H9 (cell line): ENCODE measurements at regions not wholly inside any gene's neighbourhood (a gene's known extent, or its start where the extent isn't known, plus 50 kb on each side); places are given as distances from the start of the nearest gene placed in this dataset.

Experiments used
- DNase-seq: peaks from one replicate; pipeline ENCODE4 v3.0.0-alpha.2; 2017
- H2AFZ ChIP-seq: one replicate; pipeline ENCODE4 v1.6.1; 2013; ENCODE audit warnings: mild to moderate bottlenecking, low read length, control low read depth, moderate library complexity
- H2AK5ac ChIP-seq: 2 replicates; pipeline ENCODE4 v1.6.1; 2013; ENCODE audit warnings: low read length, control low read depth, mixed read lengths; ENCODE audit not compliant: insufficient read length
- H2BK120ac ChIP-seq: one replicate; pipeline ENCODE4 v1.6.1; 2013; ENCODE audit warnings: low read depth, mild to moderate bottlenecking, low read length, control low read depth, inconsistent platforms; ENCODE audit not compliant: poor library complexity, severe bottlenecking
- H2BK12ac ChIP-seq: 2 replicates; pipeline ENCODE4 v1.6.1; 2013; ENCODE audit warnings: low read length, control low read depth, mixed read lengths, low read depth; ENCODE audit not compliant: insufficient read length
- H2BK15ac ChIP-seq: 2 replicates; pipeline ENCODE4 v1.6.1; 2013; ENCODE audit warnings: low read depth, low read length, control low read depth
- H2BK20ac ChIP-seq: one replicate; pipeline ENCODE4 v1.6.1; 2013; ENCODE audit warnings: low read depth, mild to moderate bottlenecking, low read length, control low read depth, inconsistent platforms; ENCODE audit not compliant: poor library complexity, severe bottlenecking
- H2BK5ac ChIP-seq: 2 replicates; pipeline ENCODE4 v1.6.1; 2013; ENCODE audit warnings: low read length, control low read depth, mixed read lengths; ENCODE audit not compliant: insufficient read length
- H3K14ac ChIP-seq: 2 replicates; pipeline ENCODE4 v1.6.1; 2013; ENCODE audit warnings: low read length, control low read depth; ENCODE audit not compliant: insufficient read depth
- H3K18ac ChIP-seq: 2 replicates; pipeline ENCODE4 v1.6.1; 2013; ENCODE audit warnings: low read depth, mild to moderate bottlenecking, mixed read lengths, low read length, control low read depth; ENCODE audit not compliant: insufficient read length
- H3K23ac ChIP-seq: 2 replicates; pipeline ENCODE4 v1.6.1; 2013; ENCODE audit warnings: low read length, control low read depth, mixed read lengths, low read depth; ENCODE audit not compliant: insufficient read length
- H3K23me2 ChIP-seq: 2 replicates; pipeline ENCODE4 v1.6.1; 2013; ENCODE audit warnings: low read depth, mild to moderate bottlenecking, mixed read lengths, low read length, control low read depth; ENCODE audit not compliant: insufficient read length, poor library complexity, severe bottlenecking
- H3K27ac ChIP-seq: 2 replicates; pipeline ENCODE4 v1.5.1; 2013; ENCODE audit warnings: low read length, control low read depth, mixed read lengths, low read depth; ENCODE audit not compliant: insufficient read length
- H3K27me3 ChIP-seq: 2 replicates; pipeline ENCODE4 v1.6.1; 2013; ENCODE audit warnings: low read length, control low read depth, inconsistent platforms; ENCODE audit not compliant: insufficient read depth
- H3K4ac ChIP-seq: 2 replicates; pipeline ENCODE4 v1.6.1; 2013; ENCODE audit warnings: low read depth, mild to moderate bottlenecking, control low read depth, inconsistent platforms, low read length, moderate library complexity
- H3K4me1 ChIP-seq: 2 replicates; pipeline ENCODE4 v1.6.1; 2013; ENCODE audit warnings: low read length, control low read depth, inconsistent platforms; ENCODE audit not compliant: insufficient read depth
- H3K4me2 ChIP-seq: 2 replicates; pipeline ENCODE4 v1.6.1; 2013; ENCODE audit warnings: low read length, control low read depth, mixed read lengths; ENCODE audit not compliant: insufficient read length, insufficient read depth
- H3K56ac ChIP-seq: 2 replicates; pipeline ENCODE4 v1.6.1; 2013; ENCODE audit warnings: low read depth, mild to moderate bottlenecking, mixed read lengths, low read length, control low read depth; ENCODE audit not compliant: insufficient read length
- H3K79me1 ChIP-seq: 2 replicates; pipeline ENCODE4 v1.6.1; 2013; ENCODE audit warnings: low read depth, mild to moderate bottlenecking, moderate library complexity, low read length, control low read depth, inconsistent platforms; ENCODE audit not compliant: insufficient read depth, poor library complexity, severe bottlenecking
- H3K79me2 ChIP-seq: 2 replicates; pipeline ENCODE4 v1.6.1; 2013; ENCODE audit warnings: low read length, control low read depth, inconsistent platforms; ENCODE audit not compliant: insufficient read depth
- H3K9ac ChIP-seq: 2 replicates; pipeline ENCODE4 v1.6.1; 2013; ENCODE audit warnings: low read length, control low read depth, mixed read lengths; ENCODE audit not compliant: insufficient read length; ENCODE audit errors: extremely low read depth
- H3K9me3 ChIP-seq: one replicate; pipeline ENCODE4 v1.6.1; 2013; ENCODE audit warnings: low read depth, low read length, inconsistent platforms; ENCODE audit not compliant: control insufficient read depth
- H3T11ph ChIP-seq: one replicate; pipeline ENCODE4 v1.6.1; 2013; ENCODE audit warnings: mild to moderate bottlenecking, low read length, control low read depth, inconsistent platforms
- H4K20me1 ChIP-seq: one replicate; pipeline ENCODE4 v1.6.1; 2013; ENCODE audit not compliant: control insufficient read depth, insufficient read length, insufficient read depth
- H4K5ac ChIP-seq: 2 replicates; pipeline ENCODE4 v1.6.1; 2013; ENCODE audit warnings: low read depth, mild to moderate bottlenecking, mixed read lengths, low read length, control low read depth; ENCODE audit not compliant: insufficient read length
- H4K8ac ChIP-seq: replicated peaks from 2 replicates; pipeline ENCODE4 v1.6.1; 2013; ENCODE audit warnings: low read length, control low read depth, mixed read lengths, low read depth; ENCODE audit not compliant: insufficient read length
- H4K91ac ChIP-seq: 2 replicates; pipeline ENCODE4 v1.6.1; 2013; ENCODE audit warnings: low read depth, mild to moderate bottlenecking, moderate library complexity, mixed read lengths, low read length, control low read depth; ENCODE audit not compliant: insufficient read length
- H3K27ac Mint-ChIP-seq, 3 experiments: 2 replicates in 2 of 3; 3 replicates in 1 of 3; pipeline ENCODE4 v1.8.0; 2020 to 2021; ENCODE audit warnings: mixed read lengths in 3 of 3, mild to moderate bottlenecking in 1 of 3, moderate library complexity in 1 of 3
- H3K27me3 Mint-ChIP-seq: 2 replicates; pipeline ENCODE4 v1.8.0; 2021; ENCODE audit warnings: low read depth, mild to moderate bottlenecking, moderate library complexity, mixed read lengths
- H3K36me3 Mint-ChIP-seq, 3 experiments: 2 replicates in 2 of 3; 3 replicates in 1 of 3; pipeline ENCODE4 v1.8.0; 2020 to 2021; ENCODE audit warnings: low read depth in 3 of 3, mixed read lengths in 3 of 3; ENCODE audit not compliant: insufficient read depth in 1 of 3
- H3K4me1 Mint-ChIP-seq, 2 experiments: 2 replicates each; pipeline ENCODE4 v1.8.0; 2020; ENCODE audit warnings: mixed read lengths in 2 of 2
- H3K4me3 Mint-ChIP-seq, 2 experiments: 2 replicates in 1 of 2; 3 replicates in 1 of 2; pipeline ENCODE4 v1.8.0; 2020 to 2021; ENCODE audit warnings: mild to moderate bottlenecking in 2 of 2, mixed read lengths in 2 of 2, moderate library complexity in 1 of 2
- H3K9me3 Mint-ChIP-seq, 2 experiments: 2 replicates in 1 of 2; 3 replicates in 1 of 2; pipeline ENCODE4 v1.8.0; 2020; ENCODE audit warnings: mild to moderate bottlenecking in 2 of 2, mixed read lengths in 2 of 2, moderate library complexity in 1 of 2
- WGBS: extraction: QIAGEN DNeasy Blood & Tissue Kit; methylation state at CpG from one replicate; pipeline ENCODE4 v1.1.7; 2013; ENCODE audit warnings: missing lambda C conversion rate, low lambda C conversion rate, mixed read lengths; ENCODE audit not compliant: insufficient read length; ENCODE audit errors: extremely low coverage; 5-methylcytosine and 5-hydroxymethylcytosine counted together
- TF ChIP-seq, protein P1 (sequence below): fragments of 200-600 bp; sonication (generic); conservative IDR thresholded peaks from 3 replicates; pipeline ENCODE4 v1.8.0; 2021; ENCODE audit warnings: antibody characterized with exemption, mild to moderate bottlenecking

- H3K14ac ChIP-seq = no peak overlapping the region
- H3K23ac ChIP-seq = no peak overlapping the region
- no peaks in the 10 kb centered on the region for H4K20me1 ChIP-seq
- no peaks in the 10 kb centered on the region for H3K79me2 ChIP-seq
- no peak overlapping the region for H3K4me2 ChIP-seq
- peaks cover 0 to 14% (median 3%) of the 10 kb centered on the region in 3 experiments; a peak in 5 of 7 replicates for H3K36me3 Mint-ChIP-seq
- no peak overlapping the region for H2BK5ac ChIP-seq
- no peak overlapping the region for H3K27ac Mint-ChIP-seq
- no peaks in the 10 kb centered on the region for H3K23me2 ChIP-seq
- no peak overlapping the region for H2AK5ac ChIP-seq
- no peaks in the 10 kb centered on the region for H3K79me1 ChIP-seq
- H2AFZ ChIP-seq = no peak overlapping the region
- no peak overlapping the region for H4K5ac ChIP-seq
- no peaks in the 10 kb centered on the region for H3K9me3 ChIP-seq
- no peak overlapping the region for H2BK15ac ChIP-seq
- no peak overlapping the region for H3K56ac ChIP-seq
- no CpG with 5 or more reads among the region's 3 CpGs for WGBS
- H3K4me1 Mint-ChIP-seq = peaks cover 4% of the 10 kb centered on the region in 2 experiments
- TF ChIP-seq, protein P1, sequence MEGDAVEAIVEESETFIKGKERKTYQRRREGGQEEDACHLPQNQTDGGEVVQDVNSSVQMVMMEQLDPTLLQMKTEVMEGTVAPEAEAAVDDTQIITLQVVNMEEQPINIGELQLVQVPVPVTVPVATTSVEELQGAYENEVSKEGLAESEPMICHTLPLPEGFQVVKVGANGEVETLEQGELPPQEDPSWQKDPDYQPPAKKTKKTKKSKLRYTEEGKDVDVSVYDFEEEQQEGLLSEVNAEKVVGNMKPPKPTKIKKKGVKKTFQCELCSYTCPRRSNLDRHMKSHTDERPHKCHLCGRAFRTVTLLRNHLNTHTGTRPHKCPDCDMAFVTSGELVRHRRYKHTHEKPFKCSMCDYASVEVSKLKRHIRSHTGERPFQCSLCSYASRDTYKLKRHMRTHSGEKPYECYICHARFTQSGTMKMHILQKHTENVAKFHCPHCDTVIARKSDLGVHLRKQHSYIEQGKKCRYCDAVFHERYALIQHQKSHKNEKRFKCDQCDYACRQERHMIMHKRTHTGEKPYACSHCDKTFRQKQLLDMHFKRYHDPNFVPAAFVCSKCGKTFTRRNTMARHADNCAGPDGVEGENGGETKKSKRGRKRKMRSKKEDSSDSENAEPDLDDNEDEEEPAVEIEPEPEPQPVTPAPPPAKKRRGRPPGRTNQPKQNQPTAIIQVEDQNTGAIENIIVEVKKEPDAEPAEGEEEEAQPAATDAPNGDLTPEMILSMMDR = no peak
- no peak overlapping the region for H2BK20ac ChIP-seq
- no peak overlapping the region for H3K9ac ChIP-seq
- no peaks in the 10 kb centered on the region for H3K27me3 ChIP-seq
- H3K4ac ChIP-seq = no peak overlapping the region
- DNase-seq = no peak
- no peak overlapping the region for H3K4me3 Mint-ChIP-seq
- H4K91ac ChIP-seq = no peak overlapping the region
- no peak overlapping the region for H3K18ac ChIP-seq
- H2BK120ac ChIP-seq = no peak overlapping the region
- no peak overlapping the region for H2BK12ac ChIP-seq
- H3K9me3 Mint-ChIP-seq = peaks cover 11 to 12% of the 10 kb centered on the region in 2 experiments; a peak in 4 of 5 replicates
- no peaks in the 10 kb centered on the region for H3K27me3 Mint-ChIP-seq
- H3K4me1 ChIP-seq = no peaks in the 10 kb centered on the region
- no peak overlapping the region for H3K27ac ChIP-seq
- H3T11ph ChIP-seq = no peak overlapping the region
- no peak overlapping the region for H4K8ac ChIP-seq
These were observed 679.8 kb upstream of the NRXN1 start for GRCh38 chr2:51711766-51712165.
